HCT116 (cell line): ENCODE measurements at regions not wholly inside any gene's neighbourhood (a gene's known extent, or its start where the extent isn't known, plus 50 kb on each side); places are given as distances from the start of the nearest gene placed in this dataset.

Experiments
- ATAC-seq: fragments of 200-7000 bp; cut with Tn5 transposase; 2 replicates; pipeline ENCODE4 v1.9.1; 2020; ENCODE audit warnings: mild to moderate bottlenecking, moderate library complexity
- BruUV-seq: library from RNA; stranded (reverse); fragments of 400-500 nt; replicated peaks from 2 replicates; lab custom pipeline; 2021; lab: Mats Ljungman, UMichigan
- CTCF ChIA-PET: fragments of 300-600 bp; sonication (Branson Sonifier 250); formaldehyde crosslinking; loops from one replicate; lab custom pipeline; 2021; ENCODE audit warnings: antibody characterized with exemption; lab: Charles Lee
- POLR2A ChIA-PET: fragments of 300-600, 350-600 bp; sonication (Branson Sonifier 250); formaldehyde crosslinking; loops from one replicate; lab custom pipeline; 2021; ENCODE audit warnings: antibody characterized with exemption; lab: Charles Lee
- RAD21 ChIA-PET, 2 experiments: fragments of 300-600 bp; sonication (Branson Sonifier 250); formaldehyde crosslinking; loops; one replicate each; lab custom pipeline; 2023; ENCODE audit warnings: low total read pairs in 2 of 2; ENCODE audit not compliant: uncharacterized antibody in 2 of 2, unreplicated experiment in 2 of 2, low non-redundant PET in 1 of 2; lab: Charles Lee
- DNase-seq: peaks from one replicate; pipeline ENCODE4 v3.0.0-alpha.2; 2010; ENCODE audit warnings: low read depth, low spot score
- H2AFZ ChIP-seq: fragments of 200-600 bp; shearing (Covaris generic), sonication (generic); 2 replicates; pipeline ENCODE4 v1.6.1; 2017; ENCODE audit warnings: low read depth, mixed run types, mixed read lengths, antibody characterized with exemption, low read length; ENCODE audit not compliant: poor library complexity, severe bottlenecking
- H3K27ac ChIP-seq: 2 replicates; pipeline ENCODE4 v1.5.1; 2012; ENCODE audit warnings: low read depth, low read length
- H3K27me3 ChIP-seq: fragments of 200-600 bp; sonication (generic); 2 replicates; pipeline ENCODE4 v1.6.1; 2016; ENCODE audit warnings: mixed run types, low read length, mixed read lengths; ENCODE audit not compliant: insufficient read depth
- H3K36me3 ChIP-seq, 2 experiments: fragments of 200-500 bp in 1 of 2; fragments of 200-600 bp in 1 of 2; sonication (Bioruptor generic) in 1 of 2; sonication (generic) in 1 of 2; 2 replicates each; pipeline versions ENCODE4 v1.5.1 to v1.6.1; 2014 to 2016; ENCODE audit warnings: low read length in 2 of 2, inconsistent platforms in 1 of 2, mixed read lengths in 1 of 2, mixed run types in 1 of 2; ENCODE audit not compliant: insufficient read depth in 2 of 2, control insufficient read depth in 1 of 2
- H3K4me1 ChIP-seq, 2 experiments: fragments of 200-600 bp in 1 of 2; sonication (generic) in 1 of 2; 2 replicates each; pipeline versions ENCODE4 v1.5.1 to v1.6.1; 2012 to 2017; ENCODE audit warnings: low read length in 2 of 2, inconsistent platforms in 1 of 2, mild to moderate bottlenecking in 1 of 2, mixed read lengths in 1 of 2, mixed run types in 1 of 2, moderate library complexity in 1 of 2; ENCODE audit not compliant: insufficient read depth in 2 of 2, control insufficient read depth in 1 of 2
- H3K4me2 ChIP-seq: fragments of 200-600 bp; sonication (generic); 2 replicates; pipeline ENCODE4 v1.6.1; 2017; ENCODE audit warnings: mixed run types, low read length, mixed read lengths
- H3K4me3 ChIP-seq, 2 experiments: fragments of 200-600 bp in 1 of 2; sonication (generic) in 1 of 2; replicated peaks in 1 of 2; 2 replicates each; pipeline ENCODE4 v1.5.1; 2011 to 2016; ENCODE audit warnings: low read length in 2 of 2, control low read depth in 1 of 2, low read depth in 1 of 2, mild to moderate bottlenecking in 1 of 2, mixed read lengths in 1 of 2, mixed run types in 1 of 2
- H3K79me2 ChIP-seq: fragments of 200-600 bp; sonication (generic); 2 replicates; pipeline ENCODE4 v1.6.1; 2017; ENCODE audit warnings: mild to moderate bottlenecking, mixed run types, low read length, moderate library complexity, mixed read lengths; ENCODE audit not compliant: insufficient read depth
- H3K9ac ChIP-seq: fragments of 200-600 bp; sonication (generic); 2 replicates; pipeline ENCODE4 v1.6.1; 2016; ENCODE audit warnings: low read length, mixed read lengths
- H3K9me2 ChIP-seq: fragments of 200-600 bp; sonication (generic), shearing (Covaris generic); 2 replicates; pipeline ENCODE4 v1.6.1; 2017; ENCODE audit warnings: mixed run types, mild to moderate bottlenecking, moderate library complexity; ENCODE audit not compliant: insufficient read depth
- H3K9me3 ChIP-seq, 2 experiments: fragments of 200-500 bp in 1 of 2; fragments of 200-600 bp in 1 of 2; sonication (Bioruptor generic) in 1 of 2; sonication (generic) in 1 of 2; 2 replicates each; pipeline ENCODE4 v1.6.1; 2014 to 2017; ENCODE audit warnings: low read length in 2 of 2, mixed read lengths in 2 of 2, inconsistent platforms in 1 of 2, low read depth in 1 of 2, mild to moderate bottlenecking in 1 of 2, mixed run types in 1 of 2, moderate library complexity in 1 of 2; ENCODE audit not compliant: control insufficient read depth in 1 of 2, insufficient read depth in 1 of 2
- H4K20me1 ChIP-seq: fragments of 200-600 bp; sonication (generic), shearing (Covaris generic); 2 replicates; pipeline ENCODE4 v1.6.1; 2017; ENCODE audit warnings: mixed run types, mild to moderate bottlenecking, moderate library complexity; ENCODE audit not compliant: insufficient read depth
- ATF3 ChIP-seq: IDR thresholded peaks from 2 replicates; pipeline ENCODE4 v1.6.1; 2012
- CBX3 ChIP-seq: IDR thresholded peaks from 2 replicates; pipeline ENCODE4 v1.6.1; 2012; ENCODE audit warnings: low read depth
- CEBPB ChIP-seq: IDR thresholded peaks from 2 replicates; pipeline ENCODE4 v1.6.1; 2012; ENCODE audit warnings: low read depth
- CTCF ChIP-seq, 3 experiments: fragments of 200-600 bp in 1 of 3; sonication (generic) in 1 of 3; IDR thresholded peaks in 2 of 3; conservative IDR thresholded peaks in 1 of 3; 2 replicates each; pipeline ENCODE4 v1.5.1; 2012 to 2017; ENCODE audit warnings: low read depth in 2 of 3, low read length in 2 of 3, antibody characterized with exemption in 1 of 3, borderline replicate concordance in 1 of 3, control low read depth in 1 of 3, mild to moderate bottlenecking in 1 of 3, mixed read lengths in 1 of 3, mixed run types in 1 of 3, moderate library complexity in 1 of 3; ENCODE audit not compliant: insufficient read depth in 1 of 3
- ELF1 ChIP-seq: IDR thresholded peaks from 2 replicates; pipeline ENCODE4 v1.6.1; 2012; ENCODE audit warnings: low read depth, borderline replicate concordance
- EZH2 ChIP-seq: fragments of 200-600 bp; sonication (generic); IDR thresholded peaks from 2 replicates; pipeline ENCODE4 v1.6.1; 2017; ENCODE audit warnings: antibody characterized with exemption, mixed run types
- FOSL1 ChIP-seq: IDR thresholded peaks from 2 replicates; pipeline ENCODE4 v1.6.1; 2012; ENCODE audit warnings: low read depth
- JUND ChIP-seq: IDR thresholded peaks from 2 replicates; pipeline ENCODE4 v1.6.1; 2012
- MAX ChIP-seq: IDR thresholded peaks from 2 replicates; pipeline ENCODE4 v1.6.1; 2012
- POLR2A ChIP-seq: IDR thresholded peaks from 2 replicates; pipeline ENCODE4 v1.7.0; 2011; ENCODE audit warnings: borderline replicate concordance; ENCODE audit not compliant: insufficient read depth, insufficient read length; ENCODE audit errors: extremely low read depth
- POLR2AphosphoS5 ChIP-seq: IDR thresholded peaks from 2 replicates; pipeline ENCODE4 v1.6.1; 2011; ENCODE audit warnings: mild to moderate bottlenecking, low read depth, low read length, moderate library complexity
- RAD21 ChIP-seq: IDR thresholded peaks from 2 replicates; pipeline ENCODE4 v1.6.1; 2012; ENCODE audit warnings: low read depth, mild to moderate bottlenecking
- SP1 ChIP-seq: IDR thresholded peaks from 2 replicates; pipeline ENCODE4 v1.6.1; 2012; ENCODE audit warnings: low read depth
- SRF ChIP-seq: IDR thresholded peaks from 2 replicates; pipeline ENCODE4 v1.6.1; 2012; ENCODE audit warnings: low read depth
- TCF7L2 ChIP-seq: IDR thresholded peaks from 2 replicates; pipeline ENCODE4 v1.7.0; 2011; ENCODE audit warnings: borderline replicate concordance, inconsistent platforms; ENCODE audit not compliant: insufficient read depth, insufficient read length; ENCODE audit errors: extremely low read depth
- YY1 ChIP-seq: IDR thresholded peaks from 2 replicates; pipeline ENCODE4 v1.6.1; 2011; ENCODE audit warnings: low read length, low read depth, moderate library complexity, mild to moderate bottlenecking; ENCODE audit not compliant: insufficient replicate concordance; ENCODE audit errors: extremely low read depth
- ZBTB33 ChIP-seq: IDR thresholded peaks from 2 replicates; pipeline ENCODE4 v1.6.1; 2011; ENCODE audit warnings: mild to moderate bottlenecking, low read length, moderate library complexity; ENCODE audit not compliant: insufficient replicate concordance; ENCODE audit errors: extremely low read depth
- ZFX ChIP-seq: fragments of 450-650 bp; IDR thresholded peaks from 2 replicates; pipeline ENCODE4 v1.6.1; 2017
- ZNF274 ChIP-seq: fragments of 200-500 bp; sonication (Bioruptor generic); IDR thresholded peaks from 2 replicates; pipeline ENCODE4 v1.6.1; 2014; ENCODE audit warnings: mild to moderate bottlenecking, low read depth, low read length, inconsistent platforms
- intact Hi-C: fragments of 100-400 bp; cut with micrococcal nuclease; formaldehyde crosslinking; loops from 2 replicates; pipeline ENCODE4 v1.10.0; 2022

- TF ChIP-seq CTCF (IDR thresholded peaks at IDR 0.05 in 2 of 3, conservative IDR thresholded peaks at IDR 0.05 in 1 of 3; ENCODE audit: borderline replicate concordance in 1 of 3, insufficient read depth in 1 of 3, low read depth in 2 of 3, low read length in 2 of 3): no peak
- TF ChIP-seq RAD21: no peak
- TF ChIP-seq SP1: no peak
- no peak for TF ChIP-seq ATF3
- TF ChIP-seq ZNF274: no peak
- no peak for TF ChIP-seq JUND
- TF ChIP-seq POLR2AphosphoS5: no peak
Measured at GRCh38 chr7:135862586-135863340, 114.2 kb upstream of the FAM180A start (continued).

- no peak overlapping the region for H3K9ac ChIP-seq
- no peak overlapping the region for H3K27ac ChIP-seq
- H3K27me3 ChIP-seq: no peaks in the 10 kb centered on the region
- H3K4me2 ChIP-seq: no peak overlapping the region
- intact Hi-C loops: no loop called here
- DNase-seq: no peak
- no peaks in the 10 kb centered on the region for H3K79me2 ChIP-seq
- ATAC-seq: no peak
- H3K9me2 ChIP-seq: no peaks in the 10 kb centered on the region
- no peaks in the 10 kb centered on the region for H3K9me3 ChIP-seq
- no peaks in the 10 kb centered on the region for H3K4me1 ChIP-seq
- no peak overlapping the region for H3K4me3 ChIP-seq
- ChIA-PET RAD21 (no interaction called here), POLR2A (no interaction called here), CTCF (no interaction called here)
- no peaks in the 10 kb centered on the region for H3K36me3 ChIP-seq
- H4K20me1 ChIP-seq: no peaks in the 10 kb centered on the region
- BruUV-seq: no TSS peak
- H2AFZ ChIP-seq: no peak overlapping the region
- TF ChIP-seq CBX3: no peak
- TF ChIP-seq POLR2AphosphoS5: no peak
- no peak for TF ChIP-seq EZH2
- no peak for TF ChIP-seq MAX
- TF ChIP-seq ZNF274: no peak
- no peak for TF ChIP-seq ELF1
- TF ChIP-seq POLR2A: no peak
- TF ChIP-seq FOSL1: no peak
- no peak for TF ChIP-seq TCF7L2
- TF ChIP-seq CEBPB: no peak
- TF ChIP-seq RAD21: no peak
- no peak for TF ChIP-seq JUND
- no peak for TF ChIP-seq ZBTB33
- TF ChIP-seq YY1: no peak
- TF ChIP-seq SRF: no peak
- TF ChIP-seq ZFX: no peak
Measured at GRCh38 chr7:135859538-135859937, 110.9 kb upstream of the FAM180A start.
